Activated CD8-positive, alpha-beta T cell treated with anti-CD3 and anti-CD28 coated beads for 36 hours (primary cell): ENCODE measurements at regions not wholly inside any gene's neighbourhood (a gene's known extent, or its start where the extent isn't known, plus 50 kb on each side); places are given as distances from the start of the nearest gene placed in this dataset.

Experiments used
- ATAC-seq: fragments of 200-7000 bp; cut with Tn5 transposase; one replicate; pipeline ENCODE4 v1.10.0; 2021; ENCODE audit warnings: mild to moderate bottlenecking, moderate library complexity
- CTCF ChIA-PET: fragments of 350-600 bp; sonication (Branson Sonifier 250); formaldehyde crosslinking; loops from one replicate; lab custom pipeline; 2021; ENCODE audit warnings: antibody characterized with exemption; lab: Charles Lee
- POLR2A ChIA-PET: fragments of 350-600 bp; sonication (Branson Sonifier 250); formaldehyde crosslinking; loops from one replicate; lab custom pipeline; 2021; ENCODE audit warnings: antibody characterized with exemption; lab: Charles Lee
- DNase-seq: peaks from one replicate; pipeline ENCODE4 v3.0.0-alpha.2; 2020
- H3K27ac Mint-ChIP-seq: one replicate; pipeline ENCODE4 v1.8.0; 2021; ENCODE audit warnings: mild to moderate bottlenecking, mixed read lengths
- H3K27me3 Mint-ChIP-seq: one replicate; pipeline ENCODE4 v1.8.0; 2021; ENCODE audit warnings: mixed read lengths
- H3K36me3 Mint-ChIP-seq: one replicate; pipeline ENCODE4 v1.8.0; 2021; ENCODE audit warnings: low read depth, mixed read lengths
- H3K4me1 Mint-ChIP-seq: one replicate; pipeline ENCODE4 v1.8.0; 2021; ENCODE audit warnings: low read depth, mixed read lengths
- H3K4me3 Mint-ChIP-seq: one replicate; pipeline ENCODE4 v1.8.0; 2021; ENCODE audit warnings: mild to moderate bottlenecking, moderate library complexity, mixed read lengths
- H3K9me3 Mint-ChIP-seq: one replicate; pipeline ENCODE4 v1.8.0; 2021; ENCODE audit warnings: mixed read lengths
- CTCF ChIP-seq: fragments of 200-600 bp; IDR thresholded peaks from one replicate; pipeline ENCODE4 v1.8.0; 2022; ENCODE audit warnings: antibody characterized with exemption, mild to moderate bottlenecking
- intact Hi-C: fragments of 100-400 bp; cut with micrococcal nuclease; formaldehyde crosslinking; loops from one replicate; pipeline ENCODE4 v1.10.0; 2022

DNA sequence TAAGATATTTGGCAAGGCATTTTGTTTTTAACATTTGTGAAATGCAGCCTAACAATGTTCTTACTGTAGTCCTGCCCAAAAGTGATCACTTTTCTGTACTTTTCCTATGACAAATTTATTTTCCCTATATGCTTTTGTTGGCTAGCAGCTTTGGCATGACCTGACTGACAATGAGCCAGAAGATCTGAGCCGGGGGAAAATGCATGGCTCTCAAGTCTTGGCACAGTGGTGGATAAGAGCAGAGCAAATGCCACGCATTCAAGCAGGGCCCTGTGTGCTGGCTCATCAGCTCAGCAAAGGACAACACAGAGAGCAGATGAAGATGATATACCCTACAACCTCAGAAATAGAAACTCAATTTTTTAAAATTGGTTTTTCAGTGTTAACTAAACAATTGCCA is 187.3 kb downstream of the ANAPC10 start:
- H3K4me3 Mint-ChIP-seq = no peak overlapping the region
- H3K4me1 Mint-ChIP-seq = no peaks in the 10 kb centered on the region
- no peak overlapping the region for H3K27ac Mint-ChIP-seq
- no peak for TF ChIP-seq CTCF
- ATAC-seq (no peak), DNase-seq (no peak)
- ChIA-PET POLR2A (no interaction called here), CTCF (no interaction called here)
- no peaks in the 10 kb centered on the region for H3K27me3 Mint-ChIP-seq
- intact Hi-C loops = no loop called here
- H3K9me3 Mint-ChIP-seq = no peaks in the 10 kb centered on the region
- H3K36me3 Mint-ChIP-seq = no peaks in the 10 kb centered on the region
